Stimulated activated CD8-positive, alpha-beta memory T cell treated with anti-CD3 and anti-CD28 coated beads, Interleukin-7, amount 100 ng/mL, for 48 hours (primary cell): ENCODE measurements at regions not wholly inside any gene's neighbourhood (a gene's known extent, or its start where the extent isn't known, plus 50 kb on each side); places are given as distances from the start of the nearest gene placed in this dataset.

Source experiments
- DNase-seq, 2 donors: peaks; one replicate each; pipeline ENCODE4 v3.0.0-alpha.2; 2020; ENCODE audit warnings: low read depth in 1 of 2; ENCODE audit errors: extremely low read depth in 1 of 2

DNA sequence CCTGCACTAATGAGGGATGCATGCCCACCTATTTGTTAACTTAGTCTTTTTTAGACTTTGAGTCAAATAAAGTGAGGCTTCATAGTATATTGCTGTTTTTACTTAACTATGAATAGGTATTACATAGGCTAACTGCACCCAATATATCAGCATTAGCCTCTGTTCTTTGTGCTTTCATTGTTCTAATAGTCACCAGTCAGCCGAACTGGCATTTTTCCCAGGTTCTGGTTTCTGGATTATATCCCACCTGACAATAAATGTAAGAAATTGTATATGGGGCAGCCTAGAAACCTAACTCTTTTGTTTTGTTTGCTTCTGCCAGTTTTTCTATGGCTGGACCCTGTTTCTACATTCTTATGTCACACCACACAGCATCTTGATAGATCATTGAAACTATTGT lies 1672.4 kb upstream of the LRRTM1 start:
- no peak for DNase-seq

DNA sequence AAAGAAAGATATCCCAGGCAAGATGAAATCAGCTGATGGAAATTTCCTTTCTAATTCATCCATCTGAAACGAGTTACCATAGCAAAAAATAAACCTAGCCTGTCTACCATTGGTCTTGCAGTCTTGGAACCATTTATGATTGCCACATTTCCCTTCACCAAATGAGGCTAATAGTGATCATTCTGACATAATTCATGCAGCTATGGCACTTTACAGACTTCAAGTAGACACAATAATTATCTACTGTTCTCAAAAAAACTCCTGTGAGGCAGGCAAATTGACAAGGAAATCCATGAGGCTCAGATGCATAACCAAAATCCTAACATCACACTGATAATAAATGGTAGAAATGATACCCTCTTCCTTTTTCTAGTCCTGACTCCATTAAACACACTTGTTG lies 1669.7 kb upstream of the LRRTM1 start:
- no peak for DNase-seq

DNA sequence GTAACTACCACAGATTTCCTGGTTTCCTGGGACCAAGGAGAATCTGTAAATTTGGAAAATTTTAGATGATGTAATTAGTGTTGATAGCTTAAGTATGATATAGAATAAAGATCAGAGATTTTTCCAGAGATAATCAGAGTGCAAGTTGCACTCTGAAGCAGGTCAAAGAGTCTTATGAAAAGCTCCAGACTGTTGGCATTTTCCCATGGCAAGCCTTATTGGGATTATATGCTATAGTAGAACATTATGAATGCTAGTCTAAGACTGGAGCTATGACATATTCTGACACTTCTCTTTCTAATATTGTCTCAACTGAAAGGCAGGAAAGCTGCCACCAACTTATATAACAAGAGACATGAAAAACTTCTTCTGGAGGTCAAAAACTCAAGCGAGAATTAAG lies 1638.3 kb upstream of the LRRTM1 start:
- no peak for DNase-seq

DNA sequence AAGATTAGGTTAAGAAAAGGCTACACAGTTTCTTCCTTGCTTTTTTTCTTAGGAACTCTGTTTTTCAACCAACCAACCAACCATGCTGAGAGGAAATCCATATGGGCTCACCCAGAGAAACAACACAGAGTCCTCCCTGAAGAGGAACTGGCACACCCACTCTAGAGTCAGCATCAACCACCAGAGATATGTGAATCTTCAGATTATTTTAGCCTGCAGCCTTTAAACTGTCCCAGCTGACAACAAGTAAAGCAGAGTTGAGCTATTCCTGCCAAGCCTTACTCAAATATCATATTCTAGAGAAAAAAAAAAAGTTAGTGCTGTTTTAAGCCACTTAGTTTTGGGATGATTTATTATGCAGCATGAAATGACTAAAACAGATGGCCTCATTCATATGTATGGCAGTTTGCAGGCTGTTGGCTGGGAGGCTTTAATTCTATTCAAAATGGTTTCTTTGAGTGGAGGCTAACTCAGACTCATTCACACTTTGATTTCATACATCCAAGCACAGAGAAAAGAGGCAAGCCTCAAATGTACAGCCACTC lies 1637.7 kb upstream of the LRRTM1 start:
- no peak for DNase-seq

- DNase-seq = no peak
Measured at GRCh38 chr2:81940266-81940955, 1635.9 kb upstream of the LRRTM1 start.

GRCh38 chr2:81937944-81938343 lies 1633.4 kb upstream of the LRRTM1 start:
- no peak for DNase-seq

- DNase-seq = no peak
Measured at GRCh38 chr2:81903534-81903933, 1599.0 kb upstream of the LRRTM1 start.

GRCh38 chr2:81901017-81901416 lies 1596.5 kb upstream of the LRRTM1 start:
- DNase-seq = no peak

GRCh38 chr2:81895620-81896250 lies 1591.2 kb upstream of the LRRTM1 start:
- DNase-seq = no peak

GRCh38 chr2:81894451-81894990 lies 1590.0 kb upstream of the LRRTM1 start:
- DNase-seq = no peak

GRCh38 chr2:81876624-81877023 lies 1572.1 kb upstream of the LRRTM1 start:
- no peak for DNase-seq

GRCh38 chr2:81872006-81872405 lies 1567.5 kb upstream of the LRRTM1 start:
- no peak for DNase-seq

GRCh38 chr2:81870119-81870518 lies 1565.6 kb upstream of the LRRTM1 start:
- DNase-seq = no peak

DNA sequence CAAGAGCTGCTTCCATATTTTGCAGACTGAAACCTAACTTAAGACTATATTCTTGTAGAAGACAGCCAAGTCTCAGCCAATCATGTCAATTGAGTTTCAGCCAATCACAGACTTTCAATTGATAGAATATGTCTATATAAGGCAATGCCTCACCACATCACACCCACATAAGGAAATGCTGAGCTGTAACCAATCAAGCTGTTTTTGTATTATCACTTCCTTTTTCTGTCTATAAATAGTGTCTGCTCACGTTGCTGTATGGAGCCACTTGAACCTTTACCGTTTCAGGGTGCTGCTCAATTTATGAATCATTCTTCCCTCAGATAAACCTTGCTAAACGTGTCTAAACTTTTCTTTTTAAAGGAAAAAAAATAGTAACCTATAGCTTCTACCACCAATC lies 1554.4 kb upstream of the LRRTM1 start:
- DNase-seq = no peak

DNA sequence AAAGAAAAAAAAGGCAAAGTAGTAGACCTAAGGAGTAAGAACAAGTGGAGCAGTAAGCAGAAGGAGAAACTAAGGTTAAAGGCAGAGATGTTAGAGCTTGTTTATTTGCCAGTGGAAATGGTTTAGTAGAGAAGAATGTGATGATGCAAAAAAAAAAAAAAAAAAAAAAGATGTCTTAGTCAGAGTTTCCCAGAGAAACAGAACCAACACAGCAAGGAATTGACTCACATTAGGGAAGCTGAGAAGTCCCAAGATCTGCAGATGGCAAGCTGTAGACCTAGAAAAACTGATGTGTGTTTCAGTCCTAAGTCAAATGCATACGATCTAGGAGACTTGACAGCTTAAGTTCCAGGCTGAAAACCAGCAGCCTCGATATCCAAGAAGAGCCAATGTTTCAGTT lies 1548.8 kb upstream of the LRRTM1 start:
- no peak for DNase-seq

DNA sequence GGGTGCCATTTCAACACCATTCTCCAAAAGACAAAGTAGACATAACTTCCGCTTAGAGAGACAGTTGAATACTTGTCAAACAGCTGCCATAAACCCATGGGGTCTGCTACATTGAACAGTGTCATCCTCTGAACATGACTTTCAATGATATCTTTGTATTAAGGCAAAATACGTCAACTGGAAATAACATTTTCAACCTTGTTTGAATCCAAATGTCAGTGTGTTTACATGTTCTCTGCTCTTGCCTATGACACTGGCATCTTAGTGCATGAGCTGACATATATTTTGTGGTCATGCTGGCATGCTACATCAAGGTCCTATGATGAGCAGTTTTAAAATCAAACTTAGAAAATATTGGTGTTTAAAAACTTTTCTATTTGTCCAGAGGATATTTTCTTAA lies 1548.1 kb upstream of the LRRTM1 start:
- no peak for DNase-seq

- DNase-seq = no peak
Measured at GRCh38 chr2:81839780-81840179, 1535.2 kb upstream of the LRRTM1 start.

GRCh38 chr2:81835321-81836000 lies 1530.9 kb upstream of the LRRTM1 start:
- no peak for DNase-seq

- no peak for DNase-seq
Measured at GRCh38 chr2:81786811-81787210, 1482.3 kb upstream of the LRRTM1 start.

- DNase-seq = no peak
Measured at GRCh38 chr2:81767187-81767912, 1462.8 kb upstream of the LRRTM1 start.

DNA sequence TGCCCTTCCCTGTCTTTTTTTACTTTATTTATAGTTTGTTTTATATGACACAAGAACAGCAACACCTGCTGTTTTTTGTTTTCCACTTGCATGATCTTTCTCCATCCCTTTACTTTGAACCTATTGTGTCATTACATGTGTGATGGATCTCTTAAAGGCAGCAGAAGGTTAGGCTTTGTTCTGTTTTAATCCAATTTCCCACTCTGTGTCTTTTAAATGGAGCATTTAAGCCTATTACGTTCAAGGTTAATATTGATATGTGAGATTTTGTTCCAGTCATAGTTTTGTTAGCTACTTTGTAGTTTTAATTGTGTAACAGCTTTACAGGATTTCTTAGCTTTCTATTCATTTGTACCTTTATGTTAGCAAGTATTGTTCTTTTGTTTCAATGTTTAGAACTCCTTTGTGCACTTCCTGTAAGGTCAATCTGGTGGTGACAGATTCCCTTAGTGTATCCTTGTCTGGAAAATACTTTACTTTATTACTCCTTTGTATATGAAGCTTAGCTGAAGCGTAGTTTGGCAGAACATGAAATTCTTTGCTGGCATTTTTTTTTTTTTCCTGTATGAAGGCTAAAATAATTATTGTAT lies 1443.0 kb upstream of the LRRTM1 start:
- no peak for DNase-seq
